HCT116 (cell line): ENCODE measurements at regions not wholly inside any gene's neighbourhood (a gene's known extent, or its start where the extent isn't known, plus 50 kb on each side); places are given as distances from the start of the nearest gene placed in this dataset.

Source experiments
- CEBPB ChIP-seq: IDR thresholded peaks from 2 replicates; pipeline ENCODE4 v1.6.1; 2012; ENCODE audit warnings: low read depth
- ELF1 ChIP-seq: IDR thresholded peaks from 2 replicates; pipeline ENCODE4 v1.6.1; 2012; ENCODE audit warnings: low read depth, borderline replicate concordance
- EZH2phosphoT487 ChIP-seq: fragments of 200-600 bp; IDR thresholded peaks from 2 replicates; pipeline ENCODE4 v1.6.1; 2018; ENCODE audit warnings: antibody characterized with exemption, borderline replicate concordance
- FOSL1 ChIP-seq: IDR thresholded peaks from 2 replicates; pipeline ENCODE4 v1.6.1; 2012; ENCODE audit warnings: low read depth
- POLR2A ChIP-seq: IDR thresholded peaks from 2 replicates; pipeline ENCODE4 v1.7.0; 2011; ENCODE audit warnings: borderline replicate concordance; ENCODE audit not compliant: insufficient read depth, insufficient read length; ENCODE audit errors: extremely low read depth
- POLR2AphosphoS5 ChIP-seq: IDR thresholded peaks from 2 replicates; pipeline ENCODE4 v1.6.1; 2011; ENCODE audit warnings: mild to moderate bottlenecking, low read depth, low read length, moderate library complexity
- REST ChIP-seq: IDR thresholded peaks from 2 replicates; pipeline ENCODE4 v1.6.1; 2012; ENCODE audit warnings: low read depth
- SRF ChIP-seq: IDR thresholded peaks from 2 replicates; pipeline ENCODE4 v1.6.1; 2012; ENCODE audit warnings: low read depth
- YY1 ChIP-seq: IDR thresholded peaks from 2 replicates; pipeline ENCODE4 v1.6.1; 2011; ENCODE audit warnings: low read length, low read depth, moderate library complexity, mild to moderate bottlenecking; ENCODE audit not compliant: insufficient replicate concordance; ENCODE audit errors: extremely low read depth
- ZBTB33 ChIP-seq: IDR thresholded peaks from 2 replicates; pipeline ENCODE4 v1.6.1; 2011; ENCODE audit warnings: mild to moderate bottlenecking, low read length, moderate library complexity; ENCODE audit not compliant: insufficient replicate concordance; ENCODE audit errors: extremely low read depth
- ZNF274 ChIP-seq: fragments of 200-500 bp; sonication (Bioruptor generic); IDR thresholded peaks from 2 replicates; pipeline ENCODE4 v1.6.1; 2014; ENCODE audit warnings: mild to moderate bottlenecking, low read depth, low read length, inconsistent platforms
- TF ChIP-seq, protein P1 (sequence below), 3 experiments: fragments of 200-600 bp in 1 of 3; sonication (generic) in 1 of 3; IDR thresholded peaks in 2 of 3; conservative IDR thresholded peaks in 1 of 3; 2 replicates each; pipeline ENCODE4 v1.5.1; 2012 to 2017; ENCODE audit warnings: low read depth in 2 of 3, low read length in 2 of 3, antibody characterized with exemption in 1 of 3, borderline replicate concordance in 1 of 3, control low read depth in 1 of 3, mild to moderate bottlenecking in 1 of 3, mixed read lengths in 1 of 3, mixed run types in 1 of 3, moderate library complexity in 1 of 3; ENCODE audit not compliant: insufficient read depth in 1 of 3
- TF ChIP-seq, protein P2 (sequence below): IDR thresholded peaks from 2 replicates; pipeline ENCODE4 v1.6.1; 2012
- TF ChIP-seq, protein P3 (sequence below): IDR thresholded peaks from 2 replicates; pipeline ENCODE4 v1.6.1; 2012

DNA sequence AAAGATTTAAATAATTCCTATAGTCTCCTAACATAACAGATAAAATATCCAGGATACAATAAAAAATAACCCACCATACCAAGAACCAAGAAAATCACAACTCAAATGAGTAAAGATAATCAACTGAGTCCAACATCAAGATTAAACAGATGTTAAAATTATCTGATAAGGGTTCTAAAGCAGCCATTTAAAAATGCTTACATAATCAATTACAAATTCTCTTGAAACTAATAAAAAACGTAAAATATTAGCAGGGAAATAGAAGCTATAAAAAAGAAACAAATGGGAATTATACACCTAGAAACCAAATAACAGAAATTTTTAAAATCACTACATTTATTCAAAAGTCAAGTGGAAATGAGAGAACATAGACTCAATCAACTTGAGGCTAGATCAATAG, 297.7 kb upstream of the RAB6C start:
- TF ChIP-seq POLR2AphosphoS5 = no peak
- TF ChIP-seq, protein P1, sequence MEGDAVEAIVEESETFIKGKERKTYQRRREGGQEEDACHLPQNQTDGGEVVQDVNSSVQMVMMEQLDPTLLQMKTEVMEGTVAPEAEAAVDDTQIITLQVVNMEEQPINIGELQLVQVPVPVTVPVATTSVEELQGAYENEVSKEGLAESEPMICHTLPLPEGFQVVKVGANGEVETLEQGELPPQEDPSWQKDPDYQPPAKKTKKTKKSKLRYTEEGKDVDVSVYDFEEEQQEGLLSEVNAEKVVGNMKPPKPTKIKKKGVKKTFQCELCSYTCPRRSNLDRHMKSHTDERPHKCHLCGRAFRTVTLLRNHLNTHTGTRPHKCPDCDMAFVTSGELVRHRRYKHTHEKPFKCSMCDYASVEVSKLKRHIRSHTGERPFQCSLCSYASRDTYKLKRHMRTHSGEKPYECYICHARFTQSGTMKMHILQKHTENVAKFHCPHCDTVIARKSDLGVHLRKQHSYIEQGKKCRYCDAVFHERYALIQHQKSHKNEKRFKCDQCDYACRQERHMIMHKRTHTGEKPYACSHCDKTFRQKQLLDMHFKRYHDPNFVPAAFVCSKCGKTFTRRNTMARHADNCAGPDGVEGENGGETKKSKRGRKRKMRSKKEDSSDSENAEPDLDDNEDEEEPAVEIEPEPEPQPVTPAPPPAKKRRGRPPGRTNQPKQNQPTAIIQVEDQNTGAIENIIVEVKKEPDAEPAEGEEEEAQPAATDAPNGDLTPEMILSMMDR (IDR thresholded peaks at IDR 0.05 in 2 of 3, conservative IDR thresholded peaks at IDR 0.05 in 1 of 3; ENCODE audit: borderline replicate concordance in 1 of 3, insufficient read depth in 1 of 3, low read depth in 2 of 3, low read length in 2 of 3) = no peak
- TF ChIP-seq, protein P2, sequence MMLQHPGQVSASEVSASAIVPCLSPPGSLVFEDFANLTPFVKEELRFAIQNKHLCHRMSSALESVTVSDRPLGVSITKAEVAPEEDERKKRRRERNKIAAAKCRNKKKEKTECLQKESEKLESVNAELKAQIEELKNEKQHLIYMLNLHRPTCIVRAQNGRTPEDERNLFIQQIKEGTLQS = no peak
- TF ChIP-seq, protein P3, sequence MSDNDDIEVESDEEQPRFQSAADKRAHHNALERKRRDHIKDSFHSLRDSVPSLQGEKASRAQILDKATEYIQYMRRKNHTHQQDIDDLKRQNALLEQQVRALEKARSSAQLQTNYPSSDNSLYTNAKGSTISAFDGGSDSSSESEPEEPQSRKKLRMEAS = no peak
- TF ChIP-seq CEBPB = no peak
- no peak for TF ChIP-seq ZBTB33
- no peak for TF ChIP-seq SRF
- no peak for TF ChIP-seq ZNF274
- TF ChIP-seq POLR2A = no peak
- TF ChIP-seq EZH2phosphoT487 = no peak
- TF ChIP-seq YY1 = no peak
- TF ChIP-seq ELF1 = no peak
- TF ChIP-seq REST = no peak
- no peak for TF ChIP-seq FOSL1
